ENCODE measurements at regions not wholly inside any gene's neighbourhood (a gene's known extent, or its start where the extent isn't known, plus 50 kb on each side); places are given as distances from the start of the nearest gene placed in this dataset.

DNA sequence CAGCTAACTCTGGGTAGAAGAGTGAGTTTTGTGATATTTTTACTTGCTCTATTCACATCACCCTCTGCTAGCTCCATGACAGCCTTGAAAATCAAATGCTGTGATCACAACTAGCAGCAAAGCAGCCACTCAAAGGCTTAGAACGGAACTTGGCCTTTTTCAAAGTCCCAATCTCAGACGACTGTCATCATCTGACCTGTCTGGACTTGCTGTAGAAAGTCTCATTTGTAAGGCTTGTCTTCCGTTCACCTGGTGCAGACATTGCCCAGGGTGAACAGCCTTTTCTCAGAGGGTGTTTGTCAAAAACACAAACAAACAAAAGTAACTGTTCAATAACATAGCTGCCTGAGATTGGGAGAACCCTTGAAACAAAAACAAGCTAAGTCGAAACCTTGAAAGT, 458.9 kb upstream of the ADARB2 start:
- TF ChIP-seq, protein P1, sequence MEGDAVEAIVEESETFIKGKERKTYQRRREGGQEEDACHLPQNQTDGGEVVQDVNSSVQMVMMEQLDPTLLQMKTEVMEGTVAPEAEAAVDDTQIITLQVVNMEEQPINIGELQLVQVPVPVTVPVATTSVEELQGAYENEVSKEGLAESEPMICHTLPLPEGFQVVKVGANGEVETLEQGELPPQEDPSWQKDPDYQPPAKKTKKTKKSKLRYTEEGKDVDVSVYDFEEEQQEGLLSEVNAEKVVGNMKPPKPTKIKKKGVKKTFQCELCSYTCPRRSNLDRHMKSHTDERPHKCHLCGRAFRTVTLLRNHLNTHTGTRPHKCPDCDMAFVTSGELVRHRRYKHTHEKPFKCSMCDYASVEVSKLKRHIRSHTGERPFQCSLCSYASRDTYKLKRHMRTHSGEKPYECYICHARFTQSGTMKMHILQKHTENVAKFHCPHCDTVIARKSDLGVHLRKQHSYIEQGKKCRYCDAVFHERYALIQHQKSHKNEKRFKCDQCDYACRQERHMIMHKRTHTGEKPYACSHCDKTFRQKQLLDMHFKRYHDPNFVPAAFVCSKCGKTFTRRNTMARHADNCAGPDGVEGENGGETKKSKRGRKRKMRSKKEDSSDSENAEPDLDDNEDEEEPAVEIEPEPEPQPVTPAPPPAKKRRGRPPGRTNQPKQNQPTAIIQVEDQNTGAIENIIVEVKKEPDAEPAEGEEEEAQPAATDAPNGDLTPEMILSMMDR (IDR thresholded peaks at IDR 0.05; ENCODE audit: low read depth, low read length, missing input control), result no peak
- TF ChIP-seq, protein P2, sequence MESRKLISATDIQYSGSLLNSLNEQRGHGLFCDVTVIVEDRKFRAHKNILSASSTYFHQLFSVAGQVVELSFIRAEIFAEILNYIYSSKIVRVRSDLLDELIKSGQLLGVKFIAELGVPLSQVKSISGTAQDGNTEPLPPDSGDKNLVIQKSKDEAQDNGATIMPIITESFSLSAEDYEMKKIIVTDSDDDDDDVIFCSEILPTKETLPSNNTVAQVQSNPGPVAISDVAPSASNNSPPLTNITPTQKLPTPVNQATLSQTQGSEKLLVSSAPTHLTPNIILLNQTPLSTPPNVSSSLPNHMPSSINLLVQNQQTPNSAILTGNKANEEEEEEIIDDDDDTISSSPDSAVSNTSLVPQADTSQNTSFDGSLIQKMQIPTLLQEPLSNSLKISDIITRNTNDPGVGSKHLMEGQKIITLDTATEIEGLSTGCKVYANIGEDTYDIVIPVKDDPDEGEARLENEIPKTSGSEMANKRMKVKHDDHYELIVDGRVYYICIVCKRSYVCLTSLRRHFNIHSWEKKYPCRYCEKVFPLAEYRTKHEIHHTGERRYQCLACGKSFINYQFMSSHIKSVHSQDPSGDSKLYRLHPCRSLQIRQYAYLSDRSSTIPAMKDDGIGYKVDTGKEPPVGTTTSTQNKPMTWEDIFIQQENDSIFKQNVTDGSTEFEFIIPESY (IDR thresholded peaks at IDR 0.05), result no peak
- TF ChIP-seq JUND (IDR thresholded peaks at IDR 0.05) (no peak), NR2F2 (IDR thresholded peaks at IDR 0.05) (no peak), TAF1 (conservative IDR thresholded peaks at IDR 0.05) (no peak), SP1 (IDR thresholded peaks at IDR 0.05) (no peak), EGR1 (IDR thresholded peaks at IDR 0.05; ENCODE audit: low read depth in 2 of 2) (no peak), RAD21 (IDR thresholded peaks at IDR 0.05) (no peak), HNF4A (conservative IDR thresholded peaks at IDR 0.05) (no peak), YY1 (IDR thresholded peaks at IDR 0.05) (no peak), GABPA (IDR thresholded peaks at IDR 0.05 in 1 of 2, conservative IDR thresholded peaks at IDR 0.05 in 1 of 2) (no peak)
- TF ChIP-seq, protein P3, sequence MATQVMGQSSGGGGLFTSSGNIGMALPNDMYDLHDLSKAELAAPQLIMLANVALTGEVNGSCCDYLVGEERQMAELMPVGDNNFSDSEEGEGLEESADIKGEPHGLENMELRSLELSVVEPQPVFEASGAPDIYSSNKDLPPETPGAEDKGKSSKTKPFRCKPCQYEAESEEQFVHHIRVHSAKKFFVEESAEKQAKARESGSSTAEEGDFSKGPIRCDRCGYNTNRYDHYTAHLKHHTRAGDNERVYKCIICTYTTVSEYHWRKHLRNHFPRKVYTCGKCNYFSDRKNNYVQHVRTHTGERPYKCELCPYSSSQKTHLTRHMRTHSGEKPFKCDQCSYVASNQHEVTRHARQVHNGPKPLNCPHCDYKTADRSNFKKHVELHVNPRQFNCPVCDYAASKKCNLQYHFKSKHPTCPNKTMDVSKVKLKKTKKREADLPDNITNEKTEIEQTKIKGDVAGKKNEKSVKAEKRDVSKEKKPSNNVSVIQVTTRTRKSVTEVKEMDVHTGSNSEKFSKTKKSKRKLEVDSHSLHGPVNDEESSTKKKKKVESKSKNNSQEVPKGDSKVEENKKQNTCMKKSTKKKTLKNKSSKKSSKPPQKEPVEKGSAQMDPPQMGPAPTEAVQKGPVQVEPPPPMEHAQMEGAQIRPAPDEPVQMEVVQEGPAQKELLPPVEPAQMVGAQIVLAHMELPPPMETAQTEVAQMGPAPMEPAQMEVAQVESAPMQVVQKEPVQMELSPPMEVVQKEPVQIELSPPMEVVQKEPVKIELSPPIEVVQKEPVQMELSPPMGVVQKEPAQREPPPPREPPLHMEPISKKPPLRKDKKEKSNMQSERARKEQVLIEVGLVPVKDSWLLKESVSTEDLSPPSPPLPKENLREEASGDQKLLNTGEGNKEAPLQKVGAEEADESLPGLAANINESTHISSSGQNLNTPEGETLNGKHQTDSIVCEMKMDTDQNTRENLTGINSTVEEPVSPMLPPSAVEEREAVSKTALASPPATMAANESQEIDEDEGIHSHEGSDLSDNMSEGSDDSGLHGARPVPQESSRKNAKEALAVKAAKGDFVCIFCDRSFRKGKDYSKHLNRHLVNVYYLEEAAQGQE (IDR thresholded peaks at IDR 0.05), result no peak
- TF ChIP-seq, protein P4, sequence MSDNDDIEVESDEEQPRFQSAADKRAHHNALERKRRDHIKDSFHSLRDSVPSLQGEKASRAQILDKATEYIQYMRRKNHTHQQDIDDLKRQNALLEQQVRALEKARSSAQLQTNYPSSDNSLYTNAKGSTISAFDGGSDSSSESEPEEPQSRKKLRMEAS (IDR thresholded peaks at IDR 0.05), result no peak
- TF ChIP-seq, protein P5, sequence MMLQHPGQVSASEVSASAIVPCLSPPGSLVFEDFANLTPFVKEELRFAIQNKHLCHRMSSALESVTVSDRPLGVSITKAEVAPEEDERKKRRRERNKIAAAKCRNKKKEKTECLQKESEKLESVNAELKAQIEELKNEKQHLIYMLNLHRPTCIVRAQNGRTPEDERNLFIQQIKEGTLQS (IDR thresholded peaks at IDR 0.05), result no peak
